A549 (cell line): ENCODE measurements at regions not wholly inside any gene's neighbourhood (a gene's known extent, or its start where the extent isn't known, plus 50 kb on each side); places are given as distances from the start of the nearest gene placed in this dataset.

Experiments
- ATAC-seq, 2 experiments: fragments of 200-7000 bp in 1 of 2; fragments of >200 bp in 1 of 2; cut with Nextera tagmentation in 1 of 2; cut with Tn5 transposase in 1 of 2; 3 replicates each; pipeline versions ENCODE4 v1.8.0 to v1.9.1; 2018 to 2020; ENCODE audit warnings: mild to moderate bottlenecking in 1 of 2, moderate library complexity in 1 of 2
- CTCF ChIA-PET: fragments of 300-600 bp; sonication (Branson Sonifier 250); formaldehyde crosslinking; extraction: SDS; loops from one replicate; lab custom pipeline; 2021; ENCODE audit warnings: antibody characterized with exemption, inconsistent platforms; lab: Yijun Ruan, JAX
- POLR2A ChIA-PET: fragments of 350-600 bp; formaldehyde crosslinking; extraction: SDS; loops from one replicate; lab custom pipeline; 2021; ENCODE audit warnings: antibody characterized with exemption, inconsistent platforms; lab: Yijun Ruan, JAX
- DNase-seq, 2 experiments: peaks; one replicate each; pipeline versions ENCODE4 v3.0.0 to v3.0.0-alpha.2; 2011 to 2016; ENCODE audit warnings: low read depth in 1 of 2, low spot score in 1 of 2
- FAIRE-seq: peaks from 2 replicates; lab custom pipeline; 2011; peaks lifted over from hg19 to GRCh38; lab: Jason Lieb, UNC
- H3K27ac ChIP-seq, 2 experiments: fragments of >200 bp; sonication (Bioruptor Twin); formaldehyde crosslinking; 3 replicates each; pipeline ENCODE4 v1.5.1; 2016 to 2017
- H3K4me1 ChIP-seq: fragments of >200 bp; sonication (Bioruptor Twin); formaldehyde crosslinking; 3 replicates; pipeline ENCODE4 v1.6.1; 2016
- H3K4me2 ChIP-seq: fragments of >200 bp; sonication (Bioruptor Twin); formaldehyde crosslinking; 3 replicates; pipeline ENCODE4 v1.6.1; 2016
- H3K4me3 ChIP-seq: fragments of >200 bp; sonication (Bioruptor Twin); formaldehyde crosslinking; 3 replicates; pipeline ENCODE4 v1.5.1; 2016
- H3K9me3 ChIP-seq: fragments of >200 bp; sonication (Bioruptor Twin); formaldehyde crosslinking; 3 replicates; pipeline ENCODE4 v1.6.1; 2016
- ATOH8 ChIP-seq: fragments of 250-450 bp; sonication (Bioruptor Pico); IDR thresholded peaks from 2 replicates; pipeline ENCODE4 v1.5.0; 2020; ENCODE audit warnings: low read depth, mild to moderate bottlenecking, moderate library complexity
- BCL3 ChIP-seq: fragments of >200 bp; sonication (Bioruptor Twin); formaldehyde crosslinking; IDR thresholded peaks from 3 replicates; pipeline ENCODE4 v1.6.1; 2016
- BHLHE40 ChIP-seq: IDR thresholded peaks from 2 replicates; pipeline ENCODE4 v1.6.1; 2012; ENCODE audit warnings: low read depth, low read length, inconsistent platforms
- CBX2 ChIP-seq: fragments of 200-600 bp; sonication (generic); IDR thresholded peaks from 2 replicates; pipeline ENCODE4 v1.6.1; 2016; ENCODE audit warnings: low read depth, mild to moderate bottlenecking, borderline replicate concordance
- CEBPB ChIP-seq, 2 experiments: fragments of >200 bp in 1 of 2; sonication (Bioruptor Twin) in 1 of 2; formaldehyde crosslinking in 1 of 2; IDR thresholded peaks; 2 replicates each; pipeline ENCODE4 v1.6.1; 2012 to 2016
- CHD2 ChIP-seq: fragments of 150-350 bp; IDR thresholded peaks from 2 replicates; pipeline ENCODE4 v1.6.1; 2014; ENCODE audit warnings: low read length; ENCODE audit not compliant: partially characterized antibody
- CTCF ChIP-seq: fragments of >200 bp; sonication (Bioruptor Twin); formaldehyde crosslinking; IDR thresholded peaks from 3 replicates; pipeline ENCODE4 v1.5.1; 2016
- E2F6 ChIP-seq: IDR thresholded peaks from 2 replicates; pipeline ENCODE4 v1.6.1; 2012; ENCODE audit warnings: low read depth, borderline replicate concordance
- EHF ChIP-seq: fragments of 250-450 bp; sonication (Bioruptor Pico); IDR thresholded peaks from 2 replicates; pipeline ENCODE4 v1.5.0; 2020; ENCODE audit warnings: mild to moderate bottlenecking
- ELK1 ChIP-seq: fragments of 150-350 bp; IDR thresholded peaks from 2 replicates; pipeline ENCODE4 v1.6.1; 2014; ENCODE audit warnings: low read depth, mild to moderate bottlenecking, low read length
- FOSB ChIP-seq: fragments of 250-450 bp; sonication (Bioruptor Pico); IDR thresholded peaks from 2 replicates; pipeline ENCODE4 v1.5.0; 2020; ENCODE audit warnings: mild to moderate bottlenecking, moderate library complexity
- FOXS1 ChIP-seq: fragments of 250-450 bp; sonication (Bioruptor Pico); IDR thresholded peaks from 2 replicates; pipeline ENCODE4 v1.5.0; 2020; ENCODE audit warnings: mild to moderate bottlenecking, moderate library complexity
- GATA3 ChIP-seq: IDR thresholded peaks from 2 replicates; pipeline ENCODE4 v1.6.1; 2012; ENCODE audit warnings: borderline replicate concordance
- HDAC2 ChIP-seq: fragments of 200-600 bp; sonication (generic); IDR thresholded peaks from 2 replicates; pipeline ENCODE4 v1.6.1; 2016
- HOXA7 ChIP-seq: fragments of 250-450 bp; sonication (Bioruptor Pico); IDR thresholded peaks from 2 replicates; pipeline ENCODE4 v1.5.0; 2020; ENCODE audit warnings: mild to moderate bottlenecking, moderate library complexity
- HOXB13 ChIP-seq: fragments of 250-450 bp; sonication (Bioruptor Pico); IDR thresholded peaks from 2 replicates; pipeline ENCODE4 v1.5.0; 2020; ENCODE audit warnings: low read depth, mild to moderate bottlenecking, moderate library complexity
- KDM1A ChIP-seq: fragments of 200-600 bp; sonication (generic); IDR thresholded peaks from 2 replicates; pipeline ENCODE4 v1.6.1; 2016; ENCODE audit warnings: low read depth, mild to moderate bottlenecking
- MAZ ChIP-seq: fragments of 150-350 bp; IDR thresholded peaks from 2 replicates; pipeline ENCODE4 v1.6.1; 2014; ENCODE audit warnings: antibody characterized with exemption, low read depth, low read length, borderline replicate concordance
- MYC ChIP-seq: IDR thresholded peaks from 2 replicates; pipeline ENCODE4 v1.6.1; 2012; ENCODE audit warnings: mild to moderate bottlenecking, inconsistent platforms, low read length, improper control_type of control experiment, borderline replicate concordance
- PBX3 ChIP-seq: IDR thresholded peaks from 2 replicates; pipeline ENCODE4 v1.6.1; 2012
- PHF8 ChIP-seq: fragments of 200-600 bp; sonication (generic); IDR thresholded peaks from 2 replicates; pipeline ENCODE4 v1.6.1; 2016; ENCODE audit warnings: low read depth, mild to moderate bottlenecking, antibody characterized with exemption, moderate library complexity, borderline replicate concordance
- POLR2A ChIP-seq: IDR thresholded peaks from 2 replicates; pipeline ENCODE4 v1.6.1; 2012; ENCODE audit warnings: mild to moderate bottlenecking, low read length
- RAD21 ChIP-seq, 2 experiments: fragments of >200 bp in 1 of 2; sonication (Bioruptor Twin) in 1 of 2; formaldehyde crosslinking in 1 of 2; IDR thresholded peaks in 1 of 2; conservative IDR thresholded peaks in 1 of 2; 2 replicates in 1 of 2; 3 replicates in 1 of 2; pipeline ENCODE4 v1.6.1; 2012 to 2018; ENCODE audit warnings: inconsistent platforms in 1 of 2
- RNF2 ChIP-seq: fragments of 200-600 bp; sonication (generic); IDR thresholded peaks from 2 replicates; pipeline ENCODE4 v1.6.1; 2016; ENCODE audit warnings: low read depth, mild to moderate bottlenecking, antibody characterized with exemption, moderate library complexity, borderline replicate concordance
- SMC3 ChIP-seq: fragments of >200 bp; sonication (Bioruptor Twin); formaldehyde crosslinking; IDR thresholded peaks from 3 replicates; pipeline ENCODE4 v1.6.1; 2018; ENCODE audit warnings: inconsistent platforms
- TFCP2L1 ChIP-seq: fragments of 250-450 bp; sonication (Bioruptor Pico); IDR thresholded peaks from 2 replicates; pipeline ENCODE4 v1.5.0; 2021; ENCODE audit warnings: mild to moderate bottlenecking
- ZFP36 ChIP-seq: fragments of 450-650 bp; IDR thresholded peaks from 2 replicates; pipeline ENCODE4 v1.6.1; 2014; ENCODE audit warnings: borderline replicate concordance; ENCODE audit not compliant: partially characterized antibody
- ZSCAN20 ChIP-seq: fragments of 250-450 bp; sonication (Bioruptor Pico); IDR thresholded peaks from 2 replicates; pipeline ENCODE4 v1.8.0; 2022; ENCODE audit warnings: mild to moderate bottlenecking, moderate library complexity
- WGBS: methylation state at CpG from one replicate; pipeline ENCODE4 v1.1.6; 2017; ENCODE audit errors: missing lambda C conversion rate; 5-methylcytosine and 5-hydroxymethylcytosine counted together

- TF ChIP-seq KDM1A (no peak), CHD2 (no peak), BHLHE40 (no peak), HOXA7 (CRISPR knock-in tag) (no peak), RAD21 (conservative IDR thresholded peaks at IDR 0.05 in 1 of 2, IDR thresholded peaks at IDR 0.05 in 1 of 2) (no peak), HDAC2 (no peak), CBX2 (no peak), EHF (CRISPR knock-in tag) (no peak), POLR2A (no peak), HOXB13 (no peak), RNF2 (no peak), CEBPB (IDR thresholded peaks at IDR 0.05) (no peak), ZFP36 (no peak), TFCP2L1 (no peak), CTCF (no peak), MYC (no peak)
- TF ChIP-seq, all 56 proteins: peak for 0
- no peak for DNase-seq
- H3K4me2 ChIP-seq: no peak overlapping the region
- H3K4me3 ChIP-seq: no peak overlapping the region
- POLR2A ChIA-PET: no interaction called here
- ATAC-seq: no peak
- CTCF ChIA-PET: interaction anchor here (0.6 to 10.2 kb wide), 5 partner anchors 8 to 370 kb away, joined by 3 to 100 read pairs (median 4); no protein-coding TSS in a partner anchor
- H3K27ac ChIP-seq: no peak overlapping the region
- FAIRE-seq: no peak
- H3K9me3 ChIP-seq: no peaks in the 10 kb centered on the region
- 95% methylated on average over 15 of the region's 15 CpGs for WGBS
- peaks cover 47% of the 10 kb centered on the region for H3K4me1 ChIP-seq
Measured at GRCh38 chr12:124401704-124402221, 106.9 kb downstream of the RFLNA start.

- Histone ChIP-seq H3K9me3 (no peaks in the 10 kb centered on the region), H3K27ac (no peak overlapping the region; a peak in 1 of 6 replicates), H3K4me1 (peaks cover 60% of the 10 kb centered on the region), H3K4me3 (no peak overlapping the region), H3K4me2 (no peak overlapping the region)
- CTCF ChIA-PET: interaction anchor here (0.6 to 10.2 kb wide), 11 partner anchors 9 to 90 kb away, joined by 3 to 100 read pairs (median 4); no protein-coding TSS in a partner anchor
- POLR2A ChIA-PET: no interaction called here
- FAIRE-seq: no peak
- ATAC-seq: no peak
- no peak for TF ChIP-seq ELK1
- TF ChIP-seq BCL3: no peak
- TF ChIP-seq CTCF: no peak
- TF ChIP-seq GATA3: no peak
- TF ChIP-seq ZSCAN20 (CRISPR knock-in tag): no peak
- TF ChIP-seq POLR2A: no peak
- no peak for TF ChIP-seq SMC3
- TF ChIP-seq HOXB13: no peak
- no peak for TF ChIP-seq PBX3
- no peak for TF ChIP-seq MAZ
- TF ChIP-seq HDAC2: no peak
- no peak for TF ChIP-seq ATOH8 (CRISPR knock-in tag)
- no peak for TF ChIP-seq E2F6
- no peak for TF ChIP-seq CBX2
- no peak for TF ChIP-seq TFCP2L1
- no peak for TF ChIP-seq FOXS1 (CRISPR knock-in tag)
- TF ChIP-seq FOSB: no peak
- no peak for TF ChIP-seq PHF8
- no peak for TF ChIP-seq RAD21 (conservative IDR thresholded peaks at IDR 0.05 in 1 of 2, IDR thresholded peaks at IDR 0.05 in 1 of 2)
- TF ChIP-seq HOXA7 (CRISPR knock-in tag): no peak
- WGBS: 97% methylated on average over 10 of the region's 10 CpGs
- no peak for DNase-seq
Measured at GRCh38 chr12:124400124-124400523, 105.2 kb downstream of the RFLNA start.
